ENCODE measurements at regions not wholly inside any gene's neighbourhood (a gene's known extent, or its start where the extent isn't known, plus 50 kb on each side); places are given as distances from the start of the nearest gene placed in this dataset.

GRCh38 chr2:115913921-115914320, 1471.5 kb downstream of the DPP10 start:
- TF ChIP-seq CTCF (IDR thresholded peaks at IDR 0.05 in 4 of 5, conservative IDR thresholded peaks at IDR 0.05 in 1 of 5) (no peak), POLR2A (IDR thresholded peaks at IDR 0.05) (no peak)
